NCI-H69 (cell line): ENCODE measurements at regions not wholly inside any gene's neighbourhood (a gene's known extent, or its start where the extent isn't known, plus 50 kb on each side); places are given as distances from the start of the nearest gene placed in this dataset.
"Not testable (repeated sequence)": the region's sequence is repeated elsewhere in the genome, so short reads cannot be mapped to it uniquely, and the experiment has no call there.

ENCODE experiments used
- DNase-seq: peaks from one replicate; lab custom pipeline; 2025; lab: John Stamatoyannopoulos, UW

DNA sequence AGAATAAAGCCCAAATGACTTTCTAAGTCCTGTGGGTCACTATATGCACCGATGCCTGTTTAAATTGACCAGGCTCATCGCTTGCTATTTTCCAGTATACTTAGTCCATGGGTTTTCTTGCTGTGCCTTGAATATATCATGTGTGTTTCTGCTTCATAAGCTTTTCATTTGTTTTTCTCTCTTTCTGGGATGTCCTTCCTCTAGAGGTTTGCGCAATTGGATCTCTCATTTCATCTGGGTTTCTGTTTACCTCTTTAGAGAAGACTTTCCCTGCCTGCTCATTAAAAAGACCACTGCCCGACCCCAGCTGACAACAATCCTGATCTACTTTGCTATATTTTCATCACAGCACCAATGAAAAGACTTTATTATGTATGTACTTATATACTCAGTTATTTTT is 150.9 kb upstream of the CYRIA start:
- no peak for DNase-seq

DNA sequence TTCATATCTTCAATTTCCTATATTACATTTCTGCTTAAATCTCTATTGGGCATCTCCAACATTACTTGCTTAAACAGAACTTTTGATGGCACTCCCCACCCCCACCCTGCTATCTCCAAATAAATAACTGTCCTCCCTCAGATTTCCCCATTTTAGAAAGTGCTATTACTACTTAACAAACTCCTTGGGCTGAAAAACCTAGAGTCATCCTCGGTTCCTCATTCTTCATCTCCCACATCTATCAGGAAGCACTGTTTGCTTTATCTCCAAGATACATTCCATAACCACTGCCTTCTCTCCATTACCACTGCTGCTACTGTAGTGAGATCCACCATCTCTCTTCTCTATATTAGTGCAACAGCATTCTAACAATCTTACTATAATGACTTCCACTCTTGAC is 150.4 kb upstream of the CYRIA start:
- no peak for DNase-seq

DNA sequence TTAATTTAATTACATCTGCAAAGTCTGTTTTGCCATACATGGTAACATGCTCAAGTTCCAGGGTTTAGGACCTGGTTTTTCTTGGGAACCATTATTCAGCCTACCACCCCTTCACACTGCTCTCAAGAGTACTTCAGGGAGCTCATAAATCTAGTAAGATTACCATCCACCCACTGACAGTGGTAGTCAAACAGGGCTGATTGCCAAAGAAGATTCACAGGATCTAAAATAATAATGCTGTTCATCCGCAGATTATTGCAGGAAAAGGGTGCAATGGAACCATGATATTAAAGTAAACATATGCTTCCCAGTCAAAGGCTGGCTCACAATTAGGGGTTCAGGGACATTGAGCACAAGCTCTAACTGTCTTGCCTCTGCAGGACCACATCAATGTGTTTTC is 148.0 kb upstream of the CYRIA start:
- DNase-seq: no peak

DNA sequence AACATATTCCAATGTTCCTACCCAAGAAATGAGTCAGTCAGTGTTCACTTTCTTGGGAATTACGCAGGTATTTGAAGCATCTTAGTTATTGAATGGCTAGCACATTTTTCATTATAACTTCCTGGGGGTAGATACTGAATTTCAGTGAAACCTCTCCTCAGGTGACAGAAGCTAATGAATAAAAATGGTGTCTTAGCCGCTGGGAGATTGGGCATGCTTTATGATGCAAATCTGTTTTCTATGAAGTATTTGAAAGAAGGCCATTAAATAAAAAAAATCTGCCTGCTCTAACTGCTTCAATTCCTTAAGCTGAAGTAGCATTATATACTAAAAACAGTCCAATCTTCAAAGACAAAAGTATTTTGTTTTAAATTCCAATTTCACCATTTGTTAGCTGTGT is 132.8 kb upstream of the CYRIA start:
- DNase-seq: no peak

DNA sequence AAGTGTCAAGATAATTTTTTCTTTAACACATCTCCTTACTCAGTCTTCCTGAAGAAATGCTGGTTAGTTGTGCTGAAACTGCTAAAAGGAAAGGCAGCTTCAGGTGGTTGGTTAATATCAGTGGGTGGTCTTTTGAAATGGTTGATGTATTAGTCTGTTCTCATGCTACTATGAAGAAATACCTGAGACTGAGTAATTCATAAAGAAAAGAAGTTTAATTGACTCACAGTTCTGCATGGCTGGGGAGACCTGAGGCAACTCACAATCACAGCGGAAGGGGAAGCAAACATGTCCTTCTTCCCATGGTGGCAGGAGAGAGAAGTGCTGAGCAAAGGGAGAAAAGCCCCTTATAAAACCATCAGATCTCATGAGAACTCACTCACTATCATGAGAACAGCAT is 125.9 kb upstream of the CYRIA start:
- DNase-seq: no peak

DNA sequence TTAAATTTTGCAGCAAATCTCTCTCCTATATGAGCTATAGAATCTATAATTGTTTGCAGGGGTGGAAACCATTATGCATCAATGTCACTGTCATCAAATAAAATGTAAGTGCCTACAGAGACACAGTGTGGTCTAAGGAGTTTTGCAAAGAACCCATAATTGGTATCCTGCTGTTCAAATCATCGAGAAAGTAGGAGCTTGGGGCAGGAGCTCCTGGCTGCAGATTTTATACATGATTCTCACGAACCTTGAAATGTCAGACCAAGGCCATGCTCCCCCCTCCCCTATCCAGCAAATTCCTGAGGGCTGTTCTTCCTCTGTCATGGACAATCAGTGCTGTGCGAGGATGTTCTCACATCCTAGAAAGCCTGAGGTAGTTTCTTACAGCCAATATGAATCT is 119.5 kb upstream of the CYRIA start:
- peak; percentile 68 for DNase-seq

DNA sequence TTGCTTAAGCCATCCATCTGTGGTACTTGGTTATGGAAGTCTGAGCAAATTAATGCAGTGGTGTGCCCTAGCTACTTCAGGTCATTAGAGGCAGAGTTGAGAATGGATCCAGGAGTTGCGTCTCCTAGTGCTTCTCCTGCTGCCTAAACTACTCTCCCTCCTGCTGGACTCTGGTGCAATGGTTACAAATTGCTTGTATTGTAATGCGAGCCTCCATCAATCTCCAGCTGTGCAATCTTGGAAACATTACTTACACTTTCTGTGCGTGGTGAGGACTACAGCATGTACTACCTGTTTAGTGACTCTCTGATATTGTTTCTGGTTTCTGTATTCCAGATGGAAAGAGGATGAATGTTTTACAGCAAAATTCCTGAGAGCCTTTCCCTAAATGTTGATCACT is 119.0 kb upstream of the CYRIA start:
- peak; percentile 77 for DNase-seq

DNA sequence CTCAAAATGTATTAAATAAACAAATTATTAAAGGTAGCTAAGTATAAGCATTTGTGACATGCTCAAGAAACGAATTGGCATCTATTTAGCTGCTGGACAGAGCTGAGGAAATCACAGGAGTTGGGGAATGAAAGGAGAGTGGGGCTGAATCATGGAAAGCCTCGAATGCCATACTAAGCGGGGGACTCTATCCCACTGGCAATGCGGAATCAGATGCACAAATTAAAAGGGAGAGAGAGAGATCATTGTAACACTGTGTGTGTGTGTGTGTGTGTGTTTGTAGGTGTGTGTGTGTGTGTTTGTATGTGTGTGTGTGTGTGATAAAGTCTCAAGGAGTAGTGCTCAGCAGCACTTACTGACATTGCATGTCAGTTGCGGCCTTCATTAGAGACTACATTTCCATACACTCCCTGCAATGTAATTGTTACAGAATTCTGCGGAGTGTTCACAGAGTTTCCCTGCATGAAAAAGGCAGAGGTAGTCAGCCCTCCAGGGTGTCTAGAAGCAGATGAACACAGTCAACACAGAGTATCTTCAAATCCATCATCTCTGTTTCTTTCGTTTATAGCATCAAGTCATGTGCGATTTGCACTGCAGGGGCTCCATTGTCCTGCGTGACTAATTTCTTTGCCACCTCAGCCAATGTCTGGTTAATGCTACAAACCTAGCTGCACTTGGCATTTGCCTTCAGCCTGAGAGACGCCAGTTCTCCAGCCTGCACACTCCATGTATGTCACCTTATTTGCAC is 111.7 kb upstream of the CYRIA start:
- DNase-seq: peak; percentile 81

DNA sequence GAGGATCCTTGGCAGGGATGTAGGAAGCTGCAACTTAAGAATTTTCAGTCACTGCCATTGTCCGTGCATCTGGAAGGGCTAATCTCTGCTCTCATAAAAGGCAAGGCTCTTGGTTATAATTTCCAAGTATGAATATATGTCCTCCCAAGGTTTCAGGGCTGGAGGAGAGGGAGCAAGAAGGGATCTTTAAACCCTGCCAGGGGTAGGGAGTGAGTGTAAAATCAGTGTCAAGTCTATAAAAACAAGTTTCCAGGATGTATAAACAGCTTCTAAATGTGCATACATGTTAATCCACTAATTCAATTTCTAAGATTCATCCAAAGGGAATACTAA is 110.2 kb upstream of the CYRIA start:
- no peak for DNase-seq

DNA sequence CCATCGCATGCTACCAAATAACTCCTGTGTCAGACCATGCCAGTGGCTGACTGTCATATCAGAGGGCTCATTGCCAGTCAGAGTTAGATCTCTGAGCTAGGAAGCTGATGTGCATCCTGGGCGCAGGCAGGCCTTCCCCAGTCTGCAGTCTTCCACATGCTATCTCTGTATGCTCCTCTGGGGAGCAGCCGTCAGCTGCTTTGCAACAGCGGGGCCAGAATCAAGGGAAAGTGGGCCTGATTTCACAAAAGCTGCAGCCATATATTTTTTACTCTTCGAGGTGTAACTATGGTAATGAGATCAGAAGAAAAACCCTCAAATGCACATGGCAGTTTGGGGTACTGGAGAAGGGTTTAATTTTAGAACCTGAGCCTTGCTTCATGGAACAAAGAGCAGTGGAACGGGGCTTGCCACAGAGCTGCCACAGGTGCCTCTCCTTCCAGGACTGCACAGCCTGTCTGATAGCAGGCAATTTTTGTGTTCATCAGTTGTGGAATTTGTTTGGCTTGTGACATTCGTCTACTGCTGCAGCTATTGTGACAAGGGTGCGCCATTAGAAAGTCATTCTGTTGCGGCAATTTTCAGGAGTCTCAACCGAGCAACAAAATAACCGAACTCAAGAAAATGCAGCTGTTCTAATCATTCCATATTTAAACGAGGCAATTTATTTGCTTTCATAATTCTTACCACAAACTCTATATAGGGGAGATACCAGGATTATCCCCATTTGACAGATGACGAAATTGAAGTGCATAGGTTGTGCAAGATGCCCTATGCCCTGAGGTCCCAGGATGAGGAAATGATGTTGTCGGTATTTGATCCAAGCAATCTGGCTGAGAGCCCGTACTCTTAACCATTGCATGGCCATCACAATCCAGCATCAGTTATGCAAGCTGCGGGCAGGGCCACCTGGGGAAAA is 109.6 kb upstream of the CYRIA start:
- DNase-seq: peak; percentile 21

DNA sequence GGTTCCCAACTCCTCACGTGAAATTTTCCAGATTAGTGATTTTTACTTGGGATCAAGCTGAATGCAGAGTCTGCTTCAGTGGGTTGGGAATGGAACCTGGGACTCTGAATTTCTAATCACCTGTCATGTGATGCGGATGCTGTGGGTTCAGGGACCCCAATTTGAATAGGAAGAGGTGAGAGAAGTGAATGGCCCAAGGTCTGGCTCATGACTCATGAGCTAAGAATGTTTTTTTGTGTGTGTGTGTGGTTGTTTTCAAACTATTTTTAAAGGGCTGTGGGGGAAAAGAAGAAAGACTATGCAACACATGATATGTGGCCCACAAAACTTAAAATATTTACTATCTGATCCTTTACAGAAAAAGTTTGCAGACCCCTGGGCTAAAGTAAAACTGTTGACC is 108.5 kb upstream of the CYRIA start:
- no peak for DNase-seq

DNA sequence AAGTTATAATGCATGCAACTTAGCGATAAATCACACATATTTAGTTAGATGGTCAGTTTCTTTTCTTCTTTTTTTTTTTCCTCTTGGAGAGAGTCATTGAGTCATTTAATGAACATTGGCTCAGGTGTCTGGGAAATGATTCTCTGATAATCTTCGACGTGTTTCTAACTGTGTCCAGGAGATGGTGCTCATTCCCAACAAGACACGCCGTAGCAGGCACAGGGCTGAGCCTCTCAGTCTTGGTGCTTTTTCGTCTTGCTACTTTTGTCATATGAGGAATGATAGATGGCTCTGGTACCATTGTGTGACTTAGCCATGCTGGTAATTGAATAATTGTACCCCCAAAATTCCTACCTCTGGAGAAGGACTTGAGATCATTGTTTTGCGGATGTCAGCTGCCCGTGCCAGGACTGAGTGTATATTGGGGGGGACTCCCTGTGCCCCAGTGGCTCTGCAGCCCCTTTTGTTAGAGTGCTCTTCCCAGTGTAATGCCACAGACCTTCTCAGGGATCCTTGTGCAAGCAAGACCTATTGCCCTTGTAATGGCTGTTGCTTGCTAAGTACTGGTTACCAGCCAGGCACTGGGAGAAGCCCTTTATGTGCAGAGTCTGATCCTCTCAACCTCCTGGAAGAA is 107.6 kb upstream of the CYRIA start:
- DNase-seq: peak; percentile 73

DNA sequence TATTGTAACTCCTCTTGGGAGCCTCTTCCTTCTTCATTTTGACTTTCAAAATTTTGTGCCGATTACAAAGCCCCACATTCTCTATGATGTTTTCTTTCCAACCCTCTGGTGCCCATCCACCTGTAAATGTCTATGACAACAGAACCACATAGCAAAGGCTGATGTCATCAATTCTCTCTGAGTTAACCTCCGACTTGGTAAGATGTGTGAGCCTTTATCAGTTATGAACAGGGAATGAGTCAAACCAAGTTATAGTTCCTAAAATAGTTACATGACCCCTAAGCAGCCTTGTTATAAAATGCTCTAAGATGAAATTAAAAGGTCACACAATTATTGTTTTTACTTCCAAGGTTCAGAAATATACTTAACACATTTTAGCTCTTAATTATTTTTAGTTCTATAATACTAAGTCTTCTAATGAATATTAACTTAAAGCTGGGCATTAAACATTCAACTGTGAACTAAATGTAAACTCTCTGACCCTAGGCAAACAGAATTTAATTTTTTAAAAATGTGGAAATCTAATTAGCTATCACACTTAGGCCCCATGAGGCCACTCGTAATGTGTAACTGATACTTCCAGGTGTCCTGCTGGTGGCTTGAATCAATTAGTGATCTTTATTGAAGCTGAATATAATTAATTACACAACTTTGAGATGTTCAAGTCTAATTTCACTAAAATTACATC is 102.3 kb upstream of the CYRIA start:
- peak; percentile 1 for DNase-seq

DNA sequence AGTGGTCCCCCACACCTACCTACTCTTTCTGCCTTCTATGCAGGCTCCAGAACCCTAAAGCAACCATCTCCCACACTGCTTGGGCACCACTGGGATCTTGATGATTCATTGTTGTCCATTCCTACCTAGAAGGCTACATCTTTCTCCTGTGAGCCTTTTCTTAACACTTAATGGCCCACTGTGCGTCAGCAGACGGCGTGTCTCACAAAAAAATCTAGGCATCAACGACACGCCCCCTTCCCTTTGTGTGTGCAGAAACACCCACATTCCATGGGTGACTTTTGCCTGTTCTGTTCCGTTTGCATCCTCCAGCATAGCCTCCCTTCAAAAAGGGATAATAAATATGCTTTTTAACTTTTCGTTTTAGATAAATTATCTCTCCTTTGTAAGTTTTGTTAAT is 99.7 kb upstream of the CYRIA start:
- no peak for DNase-seq

DNA sequence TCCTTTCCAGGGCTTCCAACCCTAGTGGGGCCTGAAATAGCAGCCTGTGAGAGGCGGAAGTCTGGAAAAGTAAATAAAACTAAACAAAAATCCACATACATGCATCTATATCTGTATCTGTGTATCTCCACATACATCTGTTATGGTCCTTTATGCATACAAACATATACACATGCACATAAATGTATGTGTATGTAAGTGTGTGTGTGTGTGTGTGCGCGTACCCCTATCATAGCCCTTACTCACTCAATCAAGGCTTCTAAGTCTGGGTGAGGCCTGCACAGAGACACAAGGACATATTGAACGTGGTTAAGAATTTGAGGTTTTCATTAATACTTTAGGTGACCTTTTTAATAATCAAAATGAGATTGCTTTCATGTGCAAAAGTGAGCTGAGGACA is 98.9 kb upstream of the CYRIA start:
- DNase-seq: no peak

DNA sequence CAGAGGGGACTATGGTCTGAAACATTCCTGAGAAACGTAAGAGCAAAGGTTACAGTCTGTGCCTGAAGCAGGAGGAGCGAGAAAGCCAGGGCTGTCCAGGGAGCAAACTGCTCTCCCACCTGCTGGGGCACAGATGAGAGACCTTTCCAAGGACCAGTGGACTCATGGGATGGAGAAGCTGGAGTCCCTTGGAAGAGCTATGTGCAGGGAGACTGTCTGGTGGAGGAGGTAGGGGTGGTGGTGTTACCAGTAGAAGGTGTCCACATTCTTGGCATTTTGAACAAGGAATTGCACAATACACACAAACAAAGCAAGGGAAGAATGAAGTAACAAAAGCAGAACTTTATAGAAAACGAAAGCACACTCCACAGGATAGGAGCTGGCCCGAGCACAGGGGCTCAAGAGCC is 97.9 kb upstream of the CYRIA start:
- no peak for DNase-seq

DNA sequence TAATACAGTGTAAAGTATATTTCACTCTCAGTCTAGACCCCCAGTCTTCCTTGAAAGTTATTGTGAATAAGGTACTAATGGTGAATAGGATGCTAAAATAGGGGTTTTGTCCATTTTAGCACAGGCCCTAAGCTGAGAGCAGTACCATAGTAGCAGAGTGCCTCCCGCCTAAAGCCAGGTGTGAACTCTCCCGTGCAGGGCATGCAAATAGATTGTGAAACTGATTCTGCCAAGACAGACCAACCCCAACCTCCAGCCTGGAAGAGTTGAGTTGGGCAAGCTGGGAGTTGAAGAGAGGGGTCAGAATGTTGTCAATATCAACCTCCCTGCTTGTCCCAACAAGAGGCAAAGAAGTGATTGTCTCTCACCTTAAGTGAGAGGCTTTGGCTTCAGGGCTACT is 97.4 kb upstream of the CYRIA start:
- no peak for DNase-seq

DNA sequence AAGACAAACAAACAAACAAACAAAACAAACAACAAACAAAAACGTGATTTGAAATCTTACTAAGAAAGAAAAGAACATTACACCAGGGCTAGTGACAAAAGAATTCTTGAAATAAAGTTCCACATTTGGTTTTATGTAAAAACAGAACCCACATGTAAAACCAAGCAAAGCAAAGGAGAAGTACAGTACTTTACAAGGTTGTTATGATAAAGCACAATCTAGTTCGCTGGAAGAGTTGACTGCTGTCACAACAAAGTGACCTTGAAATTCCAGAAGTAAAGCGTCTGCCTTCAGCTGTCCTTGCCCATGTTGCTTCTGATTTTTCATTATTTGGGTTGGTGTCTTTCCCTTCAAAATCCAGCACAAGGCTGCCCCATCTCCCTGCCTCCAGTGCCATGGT is 94.8 kb upstream of the CYRIA start:
- DNase-seq: no peak

DNA sequence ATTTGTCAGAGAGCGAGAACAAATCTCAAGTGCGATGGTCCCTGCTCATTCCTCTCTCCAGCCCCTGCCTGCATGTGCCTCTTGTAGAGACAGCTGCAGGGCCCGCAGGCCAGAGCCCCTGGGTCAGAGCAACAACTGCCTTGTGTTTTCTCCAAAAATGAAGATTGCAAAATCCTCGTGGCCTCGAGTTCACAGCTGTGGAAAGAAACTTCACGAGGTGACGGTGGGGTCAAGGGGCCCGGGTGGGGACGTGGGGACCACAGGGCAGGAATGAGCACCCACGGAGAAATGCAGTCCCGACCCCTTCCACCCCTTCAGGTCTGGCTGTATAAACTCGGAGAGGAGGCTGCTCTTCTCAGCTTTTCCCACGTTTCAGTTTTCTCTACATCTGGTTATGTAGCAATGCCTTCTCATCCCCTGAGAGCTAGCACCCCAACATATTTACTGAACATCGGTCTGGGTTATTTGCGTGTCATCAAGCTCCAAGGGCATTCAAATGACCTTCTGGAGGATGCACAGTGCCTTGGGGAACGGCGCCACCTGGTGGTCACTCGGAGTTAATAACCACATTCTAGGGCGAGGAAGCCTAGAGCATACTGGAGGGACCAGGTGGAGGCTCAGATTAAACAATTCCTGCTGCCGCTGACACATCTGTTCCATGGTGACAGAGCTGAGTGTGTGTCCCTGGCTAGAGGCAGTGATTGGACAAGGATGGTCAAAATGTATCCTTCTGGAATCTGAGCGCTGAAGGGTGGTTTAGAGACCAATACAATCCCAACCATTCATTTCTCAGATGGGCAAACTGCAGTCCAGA is 91.4 kb upstream of the CYRIA start:
- peak; percentile 55 for DNase-seq

DNA sequence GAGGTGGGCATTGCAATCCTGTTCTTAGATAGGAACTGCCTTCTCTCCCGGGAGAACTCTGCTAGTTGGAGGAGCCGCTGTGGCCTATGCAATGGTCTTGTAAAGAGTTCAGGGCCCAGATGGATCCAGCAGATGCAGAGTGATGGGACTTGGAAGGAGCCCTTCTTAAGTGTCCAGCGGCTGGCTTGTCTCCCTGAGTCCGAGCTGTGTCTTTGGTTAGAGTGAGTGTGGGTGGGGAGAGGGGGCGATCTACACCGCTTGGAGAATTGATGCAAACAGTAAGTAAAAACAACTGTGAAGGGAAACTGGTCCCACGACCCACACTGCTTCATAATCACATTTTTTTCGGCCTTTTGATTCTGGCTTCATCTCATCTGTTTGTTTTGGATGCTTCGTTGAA is 89.8 kb upstream of the CYRIA start:
- no peak for DNase-seq

DNA sequence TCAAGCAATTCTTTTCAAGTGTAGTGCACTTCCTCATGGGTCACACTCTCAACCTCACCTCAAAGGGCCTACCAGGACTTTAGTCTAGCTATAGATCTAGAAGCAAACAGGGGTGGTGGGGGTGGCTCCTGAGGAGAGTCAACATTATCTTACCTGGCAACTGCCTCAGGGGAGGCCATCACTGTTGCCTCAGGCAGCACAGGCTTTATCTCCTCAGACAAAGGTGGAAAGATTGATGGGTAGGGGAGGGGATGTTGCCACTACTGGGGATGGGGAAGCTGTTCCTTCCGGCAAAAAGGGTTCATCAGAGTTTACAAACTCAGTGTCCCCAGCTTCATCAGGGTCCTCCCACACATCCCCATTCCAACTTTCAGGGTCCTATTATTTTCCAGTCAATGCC is 87.4 kb upstream of the CYRIA start:
- not testable (repeated sequence) for DNase-seq

DNA sequence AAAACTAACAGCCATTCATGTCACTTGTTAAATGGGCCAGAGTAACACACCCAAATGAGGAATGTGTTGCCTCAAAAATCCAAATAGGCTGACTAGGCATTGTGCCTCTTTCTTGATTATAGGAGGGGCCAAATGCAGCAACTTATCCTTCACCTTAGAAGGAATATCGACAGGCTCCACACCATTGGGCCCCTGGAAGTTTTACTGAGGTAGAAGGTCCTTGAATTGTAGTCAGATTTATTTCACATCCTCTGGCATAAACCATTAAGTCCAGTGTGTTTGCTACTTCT is 85.2 kb upstream of the CYRIA start:
- not testable (repeated sequence) for DNase-seq
